GM23338 (cell line): ENCODE measurements at regions not wholly inside any gene's neighbourhood (a gene's known extent, or its start where the extent isn't known, plus 50 kb on each side); places are given as distances from the start of the nearest gene placed in this dataset.

Source experiments
- ATAC-seq: fragments of 200-7000 bp; cut with Tn5 transposase; 3 replicates; pipeline ENCODE4 v1.9.1; 2020
- DNase-seq: peaks from one replicate; pipeline ENCODE4 v3.0.0-alpha.2; 2015; ENCODE audit warnings: low spot score
- H2AFZ ChIP-seq: fragments of 200-600 bp; sonication (generic); 2 replicates; pipeline ENCODE4 v1.8.0; 2016; ENCODE audit warnings: antibody characterized with exemption, mild to moderate bottlenecking, moderate library complexity
- H3F3A ChIP-seq: fragments of 200-600 bp; sonication (generic); replicated peaks from 2 replicates; pipeline ENCODE4 v1.8.0; 2017; ENCODE audit warnings: antibody characterized with exemption, mixed run types, low read depth
- H3K27ac ChIP-seq: fragments of 200-600 bp; sonication (generic); 2 replicates; pipeline ENCODE4 v1.6.1; 2016; ENCODE audit warnings: low read depth
- H3K27me3 ChIP-seq: fragments of 200-600 bp; sonication (generic); 2 replicates; pipeline ENCODE4 v1.8.0; 2016; ENCODE audit warnings: mild to moderate bottlenecking, mixed run types, moderate library complexity; ENCODE audit not compliant: insufficient read depth
- H3K36me3 ChIP-seq: fragments of 200-600 bp; sonication (generic); 2 replicates; pipeline ENCODE4 v1.8.0; 2016; ENCODE audit warnings: mild to moderate bottlenecking; ENCODE audit not compliant: insufficient read depth
- H3K4me1 ChIP-seq: fragments of 200-600 bp; sonication (generic); 2 replicates; pipeline ENCODE4 v1.8.0; 2016; ENCODE audit warnings: mild to moderate bottlenecking, moderate library complexity; ENCODE audit not compliant: insufficient read depth
- H3K4me2 ChIP-seq: fragments of 200-600 bp; sonication (generic); 2 replicates; pipeline ENCODE4 v1.7.1; 2017; ENCODE audit warnings: mixed run types
- H3K4me3 ChIP-seq: fragments of 200-600 bp; sonication (generic); 2 replicates; pipeline ENCODE4 v1.6.1; 2016; ENCODE audit warnings: mixed run types
- H3K79me2 ChIP-seq: fragments of 200-600 bp; sonication (generic); replicated peaks from 2 replicates; pipeline ENCODE4 v1.8.0; 2017; ENCODE audit warnings: mild to moderate bottlenecking; ENCODE audit not compliant: insufficient read depth
- H3K9me2 ChIP-seq: fragments of 200-600 bp; sonication (generic); 2 replicates; pipeline ENCODE4 v1.8.0; 2017; ENCODE audit not compliant: insufficient read depth
- H4K20me1 ChIP-seq: fragments of 200-600 bp; sonication (generic); replicated peaks from 2 replicates; pipeline ENCODE4 v1.8.0; 2017; ENCODE audit warnings: mild to moderate bottlenecking; ENCODE audit not compliant: insufficient read depth
- H3K27ac Mint-ChIP-seq: 2 replicates; pipeline ENCODE4 v1.8.0; 2020; ENCODE audit warnings: inconsistent platforms, mild to moderate bottlenecking, moderate library complexity, mixed read lengths
- H3K27me3 Mint-ChIP-seq: 3 replicates; pipeline ENCODE4 v1.8.0; 2022; ENCODE audit warnings: low read depth, mild to moderate bottlenecking, moderate library complexity, mixed read lengths, inconsistent platforms; ENCODE audit not compliant: insufficient read depth, poor library complexity
- H3K36me3 Mint-ChIP-seq: 3 replicates; pipeline ENCODE4 v1.8.0; 2021; ENCODE audit warnings: low read depth, mild to moderate bottlenecking, inconsistent platforms, moderate library complexity, mixed read lengths
- H3K4me1 Mint-ChIP-seq: 3 replicates; pipeline ENCODE4 v1.8.0; 2020; ENCODE audit warnings: mild to moderate bottlenecking, inconsistent platforms, mixed read lengths
- H3K4me3 Mint-ChIP-seq: 3 replicates; pipeline ENCODE4 v1.8.0; 2021; ENCODE audit warnings: moderate library complexity, mild to moderate bottlenecking, inconsistent platforms, mixed read lengths
- H3K9me3 Mint-ChIP-seq: 3 replicates; pipeline ENCODE4 v1.8.0; 2020; ENCODE audit warnings: moderate library complexity, mild to moderate bottlenecking, inconsistent platforms, mixed read lengths
- EZH2phosphoT487 ChIP-seq: fragments of 200-600 bp; sonication (generic); IDR thresholded peaks from one replicate; pipeline ENCODE4 v1.8.1; 2018; ENCODE audit warnings: antibody characterized with exemption; ENCODE audit not compliant: unreplicated experiment
- NANOG ChIP-seq: IDR thresholded peaks from 2 replicates; pipeline ENCODE4 v1.6.1; 2016; ENCODE audit warnings: antibody characterized with exemption, borderline replicate concordance
- POLR2AphosphoS5 ChIP-seq: IDR thresholded peaks from 2 replicates; pipeline ENCODE4 v1.6.1; 2016; ENCODE audit warnings: antibody characterized with exemption, low read depth
- STAT1 ChIP-seq: IDR thresholded peaks from one replicate; pipeline ENCODE4 v1.6.1; 2016; ENCODE audit warnings: antibody characterized with exemption; ENCODE audit not compliant: unreplicated experiment
- ZNF114 ChIP-seq: fragments of 250-450 bp; sonication (Bioruptor Pico); IDR thresholded peaks from 2 replicates; pipeline ENCODE4 v1.5.0; 2020; ENCODE audit warnings: mild to moderate bottlenecking, moderate library complexity
- ZNF331 ChIP-seq: fragments of 250-450 bp; sonication (Bioruptor Pico); IDR thresholded peaks from 2 replicates; pipeline ENCODE4 v1.5.0; 2020; ENCODE audit warnings: low read depth, mild to moderate bottlenecking, moderate library complexity
- TF ChIP-seq, protein P1 (sequence below): IDR thresholded peaks from one replicate; pipeline ENCODE4 v1.6.1; 2018; ENCODE audit warnings: antibody characterized with exemption; ENCODE audit not compliant: unreplicated experiment
- TF ChIP-seq, protein P2 (sequence below): IDR thresholded peaks from 2 replicates; pipeline ENCODE4 v1.6.1; 2016; ENCODE audit warnings: antibody characterized with exemption
- TF ChIP-seq, protein P3 (sequence below): fragments of 250-450 bp; sonication (Bioruptor Pico); IDR thresholded peaks from 2 replicates; pipeline ENCODE4 v1.5.0; 2020; ENCODE audit warnings: mild to moderate bottlenecking, moderate library complexity

DNA sequence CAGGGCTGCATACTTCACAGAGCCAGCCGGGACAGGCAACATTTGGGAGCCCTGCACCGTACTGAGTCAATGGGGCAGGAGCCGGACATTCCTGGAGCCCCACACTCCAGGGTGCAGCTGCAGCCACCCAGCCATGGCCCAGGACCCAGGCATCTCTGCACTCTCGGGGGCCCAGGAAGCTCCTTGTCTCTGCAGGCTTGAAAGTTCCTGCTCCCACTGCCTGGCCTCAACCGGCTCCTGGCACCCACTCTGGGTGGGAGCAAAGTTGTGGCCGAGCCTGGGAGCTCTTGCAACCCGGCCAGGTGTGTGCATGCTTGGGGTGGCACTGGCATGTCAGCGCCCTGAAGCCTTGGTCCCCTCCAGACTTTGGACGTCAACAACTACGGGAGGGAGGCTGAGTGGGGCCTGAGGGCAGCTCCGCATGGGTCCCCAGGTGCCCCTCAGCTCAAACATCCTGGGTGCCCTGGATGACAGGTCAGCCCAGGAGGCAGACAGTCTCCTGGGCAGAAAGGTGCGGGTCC, 833.5 kb upstream of the CADM2 start:
- Mint-ChIP-seq H3K4me1 (no peaks in the 10 kb centered on the region), H3K9me3 (peaks cover 6% of the 10 kb centered on the region; the same call in 2 of the 3 replicates), H3K4me3 (no peak overlapping the region), H3K27ac (no peak overlapping the region), H3K27me3 (no peaks in the 10 kb centered on the region), H3K36me3 (no peaks in the 10 kb centered on the region; the same call in 2 of the 3 replicates)
- no peaks in the 10 kb centered on the region for H3K79me2 ChIP-seq
- DNase-seq = no peak
- no peak overlapping the region for H3K4me3 ChIP-seq
- no peak overlapping the region for H3K4me2 ChIP-seq
- ATAC-seq = no peak
- no peak overlapping the region for H3K27ac ChIP-seq
- TF ChIP-seq STAT1 (no peak), POLR2AphosphoS5 (no peak), EZH2phosphoT487 (no peak), ZNF331 (no peak), ZNF114 (no peak), NANOG (no peak)
- TF ChIP-seq, protein P1, sequence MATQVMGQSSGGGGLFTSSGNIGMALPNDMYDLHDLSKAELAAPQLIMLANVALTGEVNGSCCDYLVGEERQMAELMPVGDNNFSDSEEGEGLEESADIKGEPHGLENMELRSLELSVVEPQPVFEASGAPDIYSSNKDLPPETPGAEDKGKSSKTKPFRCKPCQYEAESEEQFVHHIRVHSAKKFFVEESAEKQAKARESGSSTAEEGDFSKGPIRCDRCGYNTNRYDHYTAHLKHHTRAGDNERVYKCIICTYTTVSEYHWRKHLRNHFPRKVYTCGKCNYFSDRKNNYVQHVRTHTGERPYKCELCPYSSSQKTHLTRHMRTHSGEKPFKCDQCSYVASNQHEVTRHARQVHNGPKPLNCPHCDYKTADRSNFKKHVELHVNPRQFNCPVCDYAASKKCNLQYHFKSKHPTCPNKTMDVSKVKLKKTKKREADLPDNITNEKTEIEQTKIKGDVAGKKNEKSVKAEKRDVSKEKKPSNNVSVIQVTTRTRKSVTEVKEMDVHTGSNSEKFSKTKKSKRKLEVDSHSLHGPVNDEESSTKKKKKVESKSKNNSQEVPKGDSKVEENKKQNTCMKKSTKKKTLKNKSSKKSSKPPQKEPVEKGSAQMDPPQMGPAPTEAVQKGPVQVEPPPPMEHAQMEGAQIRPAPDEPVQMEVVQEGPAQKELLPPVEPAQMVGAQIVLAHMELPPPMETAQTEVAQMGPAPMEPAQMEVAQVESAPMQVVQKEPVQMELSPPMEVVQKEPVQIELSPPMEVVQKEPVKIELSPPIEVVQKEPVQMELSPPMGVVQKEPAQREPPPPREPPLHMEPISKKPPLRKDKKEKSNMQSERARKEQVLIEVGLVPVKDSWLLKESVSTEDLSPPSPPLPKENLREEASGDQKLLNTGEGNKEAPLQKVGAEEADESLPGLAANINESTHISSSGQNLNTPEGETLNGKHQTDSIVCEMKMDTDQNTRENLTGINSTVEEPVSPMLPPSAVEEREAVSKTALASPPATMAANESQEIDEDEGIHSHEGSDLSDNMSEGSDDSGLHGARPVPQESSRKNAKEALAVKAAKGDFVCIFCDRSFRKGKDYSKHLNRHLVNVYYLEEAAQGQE = no peak
- TF ChIP-seq, protein P2, sequence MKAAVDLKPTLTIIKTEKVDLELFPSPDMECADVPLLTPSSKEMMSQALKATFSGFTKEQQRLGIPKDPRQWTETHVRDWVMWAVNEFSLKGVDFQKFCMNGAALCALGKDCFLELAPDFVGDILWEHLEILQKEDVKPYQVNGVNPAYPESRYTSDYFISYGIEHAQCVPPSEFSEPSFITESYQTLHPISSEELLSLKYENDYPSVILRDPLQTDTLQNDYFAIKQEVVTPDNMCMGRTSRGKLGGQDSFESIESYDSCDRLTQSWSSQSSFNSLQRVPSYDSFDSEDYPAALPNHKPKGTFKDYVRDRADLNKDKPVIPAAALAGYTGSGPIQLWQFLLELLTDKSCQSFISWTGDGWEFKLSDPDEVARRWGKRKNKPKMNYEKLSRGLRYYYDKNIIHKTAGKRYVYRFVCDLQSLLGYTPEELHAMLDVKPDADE = no peak
- TF ChIP-seq, protein P3, sequence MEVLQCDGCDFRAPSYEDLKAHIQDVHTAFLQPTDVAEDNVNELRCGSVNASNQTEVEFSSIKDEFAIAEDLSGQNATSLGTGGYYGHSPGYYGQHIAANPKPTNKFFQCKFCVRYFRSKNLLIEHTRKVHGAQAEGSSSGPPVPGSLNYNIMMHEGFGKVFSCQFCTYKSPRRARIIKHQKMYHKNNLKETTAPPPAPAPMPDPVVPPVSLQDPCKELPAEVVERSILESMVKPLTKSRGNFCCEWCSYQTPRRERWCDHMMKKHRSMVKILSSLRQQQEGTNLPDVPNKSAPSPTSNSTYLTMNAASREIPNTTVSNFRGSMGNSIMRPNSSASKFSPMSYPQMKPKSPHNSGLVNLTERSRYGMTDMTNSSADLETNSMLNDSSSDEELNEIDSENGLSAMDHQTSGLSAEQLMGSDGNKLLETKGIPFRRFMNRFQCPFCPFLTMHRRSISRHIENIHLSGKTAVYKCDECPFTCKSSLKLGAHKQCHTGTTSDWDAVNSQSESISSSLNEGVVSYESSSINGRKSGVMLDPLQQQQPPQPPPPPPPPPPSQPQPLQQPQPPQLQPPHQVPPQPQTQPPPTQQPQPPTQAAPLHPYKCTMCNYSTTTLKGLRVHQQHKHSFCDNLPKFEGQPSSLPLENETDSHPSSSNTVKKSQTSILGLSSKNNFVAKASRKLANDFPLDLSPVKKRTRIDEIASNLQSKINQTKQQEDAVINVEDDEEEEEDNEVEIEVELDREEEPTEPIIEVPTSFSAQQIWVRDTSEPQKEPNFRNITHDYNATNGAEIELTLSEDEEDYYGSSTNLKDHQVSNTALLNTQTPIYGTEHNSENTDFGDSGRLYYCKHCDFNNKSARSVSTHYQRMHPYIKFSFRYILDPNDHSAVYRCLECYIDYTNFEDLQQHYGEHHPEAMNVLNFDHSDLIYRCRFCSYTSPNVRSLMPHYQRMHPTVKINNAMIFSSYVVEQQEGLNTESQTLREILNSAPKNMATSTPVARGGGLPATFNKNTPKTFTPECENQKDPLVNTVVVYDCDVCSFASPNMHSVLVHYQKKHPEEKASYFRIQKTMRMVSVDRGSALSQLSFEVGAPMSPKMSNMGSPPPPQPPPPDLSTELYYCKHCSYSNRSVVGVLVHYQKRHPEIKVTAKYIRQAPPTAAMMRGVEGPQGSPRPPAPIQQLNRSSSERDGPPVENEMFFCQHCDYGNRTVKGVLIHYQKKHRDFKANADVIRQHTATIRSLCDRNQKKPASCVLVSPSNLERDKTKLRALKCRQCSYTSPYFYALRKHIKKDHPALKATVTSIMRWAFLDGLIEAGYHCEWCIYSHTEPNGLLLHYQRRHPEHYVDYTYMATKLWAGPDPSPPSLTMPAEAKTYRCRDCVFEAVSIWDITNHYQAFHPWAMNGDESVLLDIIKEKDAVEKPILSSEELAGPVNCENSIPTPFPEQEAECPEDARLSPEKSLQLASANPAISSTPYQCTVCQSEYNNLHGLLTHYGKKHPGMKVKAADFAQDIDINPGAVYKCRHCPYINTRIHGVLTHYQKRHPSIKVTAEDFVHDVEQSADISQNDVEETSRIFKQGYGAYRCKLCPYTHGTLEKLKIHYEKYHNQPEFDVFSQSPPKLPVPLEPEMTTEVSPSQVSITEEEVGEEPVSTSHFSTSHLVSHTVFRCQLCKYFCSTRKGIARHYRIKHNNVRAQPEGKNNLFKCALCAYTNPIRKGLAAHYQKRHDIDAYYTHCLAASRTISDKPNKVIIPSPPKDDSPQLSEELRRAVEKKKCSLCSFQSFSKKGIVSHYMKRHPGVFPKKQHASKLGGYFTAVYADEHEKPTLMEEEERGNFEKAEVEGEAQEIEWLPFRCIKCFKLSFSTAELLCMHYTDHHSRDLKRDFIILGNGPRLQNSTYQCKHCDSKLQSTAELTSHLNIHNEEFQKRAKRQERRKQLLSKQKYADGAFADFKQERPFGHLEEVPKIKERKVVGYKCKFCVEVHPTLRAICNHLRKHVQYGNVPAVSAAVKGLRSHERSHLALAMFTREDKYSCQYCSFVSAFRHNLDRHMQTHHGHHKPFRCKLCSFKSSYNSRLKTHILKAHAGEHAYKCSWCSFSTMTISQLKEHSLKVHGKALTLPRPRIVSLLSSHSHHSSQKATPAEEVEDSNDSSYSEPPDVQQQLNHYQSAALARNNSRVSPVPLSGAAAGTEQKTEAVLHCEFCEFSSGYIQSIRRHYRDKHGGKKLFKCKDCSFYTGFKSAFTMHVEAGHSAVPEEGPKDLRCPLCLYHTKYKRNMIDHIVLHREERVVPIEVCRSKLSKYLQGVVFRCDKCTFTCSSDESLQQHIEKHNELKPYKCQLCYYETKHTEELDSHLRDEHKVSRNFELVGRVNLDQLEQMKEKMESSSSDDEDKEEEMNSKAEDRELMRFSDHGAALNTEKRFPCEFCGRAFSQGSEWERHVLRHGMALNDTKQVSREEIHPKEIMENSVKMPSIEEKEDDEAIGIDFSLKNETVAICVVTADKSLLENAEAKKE (CRISPR knock-in tag) = no peak
- no peaks in the 10 kb centered on the region for H3K36me3 ChIP-seq
- no peaks in the 10 kb centered on the region for H3K27me3 ChIP-seq
- no peaks in the 10 kb centered on the region for H3F3A ChIP-seq
- no peaks in the 10 kb centered on the region for H4K20me1 ChIP-seq
- H3K4me1 ChIP-seq = no peaks in the 10 kb centered on the region
- no peak overlapping the region for H2AFZ ChIP-seq
- H3K9me2 ChIP-seq = 0 out of 2 replicates have a peak, but pooled peaks cover 5% of the 10 kb centered on the region
